ENCODE measurements at regions not wholly inside any gene's neighbourhood (a gene's known extent, or its start where the extent isn't known, plus 50 kb on each side); places are given as distances from the start of the nearest gene placed in this dataset.
"Not testable (repeated sequence)": the region's sequence is repeated elsewhere in the genome, so short reads cannot be mapped to it uniquely, and the experiment has no call there.

- H3K9me2 ChIP-seq (ENCODE audit: insufficient read depth), result no peaks in the 10 kb centered on the region
These were observed 1977.2 kb downstream of the PCDH7 start for GRCh38 chr4:32697281-32697814.

GRCh38 chr4:32700838-32701237, 1980.7 kb downstream of the PCDH7 start:
- H3K9me3 ChIP-seq (ENCODE audit: low read depth), result no peaks in the 10 kb centered on the region
- no peak overlapping the region for H3K27ac ChIP-seq
- no peaks in the 10 kb centered on the region for H3K4me1 ChIP-seq (ENCODE audit: insufficient read depth)
- H3K9ac ChIP-seq, result no peak overlapping the region
- no peak overlapping the region for H2AFZ ChIP-seq
- DNase-seq, result no peak
- H3K79me2 ChIP-seq (ENCODE audit: insufficient read depth), result no peaks in the 10 kb centered on the region
- no peaks in the 10 kb centered on the region for H3F3A ChIP-seq (ENCODE audit: insufficient read depth)
- 67 to 77% methylated on average over 1 of the region's 1 CpG for WGBS, 2 experiments (ENCODE audit: low coverage in 1 of 2, low lambda C conversion rate in 2 of 2, missing lambda C conversion rate in 2 of 2)
- no peaks in the 10 kb centered on the region for H3K9me2 ChIP-seq (ENCODE audit: insufficient read depth)
- no peak overlapping the region for H3K4me3 ChIP-seq
- TF ChIP-seq EZH2 (IDR thresholded peaks at IDR 0.05; ENCODE audit: insufficient read depth, poor library complexity, severe bottlenecking), result no peak
- TF ChIP-seq EZH2phosphoT487 (IDR thresholded peaks at IDR 0.05; ENCODE audit: insufficient read depth, low read depth), result no peak
- H3K36me3 ChIP-seq (ENCODE audit: low read depth), result no peaks in the 10 kb centered on the region
- H4K20me1 ChIP-seq (ENCODE audit: insufficient read depth), result no peaks in the 10 kb centered on the region
- no peak overlapping the region for H3K4me2 ChIP-seq (ENCODE audit: unreplicated experiment)
- no peaks in the 10 kb centered on the region for H3K27me3 ChIP-seq (replicated peaks; ENCODE audit: insufficient read depth)
- in situ Hi-C loops (cut with MboI), result no loop called here

More at GRCh38 chr4:32697281-32697814, 1977.2 kb downstream of the PCDH7 start:
- Histone ChIP-seq H3K4me2 (ENCODE audit: unreplicated experiment) (no peak overlapping the region), H3K9ac (no peak overlapping the region), H3K79me2 (ENCODE audit: insufficient read depth) (no peaks in the 10 kb centered on the region), H3K27ac (no peak overlapping the region), H3K36me3 (ENCODE audit: low read depth) (no peaks in the 10 kb centered on the region), H3K9me3 (ENCODE audit: low read depth) (no peaks in the 10 kb centered on the region), H3K4me1 (ENCODE audit: insufficient read depth) (no peaks in the 10 kb centered on the region), H4K20me1 (ENCODE audit: insufficient read depth) (no peaks in the 10 kb centered on the region), H3K4me3 (no peak overlapping the region), H3F3A (ENCODE audit: insufficient read depth) (no peaks in the 10 kb centered on the region), H2AFZ (no peak overlapping the region), H3K27me3 (replicated peaks; ENCODE audit: insufficient read depth) (no peaks in the 10 kb centered on the region)
- in situ Hi-C loops (cut with MboI), result no loop called here
- WGBS, 2 experiments (ENCODE audit: low coverage in 1 of 2, low lambda C conversion rate in 2 of 2, missing lambda C conversion rate in 2 of 2), result 16 to 17% methylated on average over 2 of the region's 2 CpGs
- TF ChIP-seq EZH2 (IDR thresholded peaks at IDR 0.05; ENCODE audit: insufficient read depth, poor library complexity, severe bottlenecking) (no peak), EZH2phosphoT487 (IDR thresholded peaks at IDR 0.05; ENCODE audit: insufficient read depth, low read depth) (no peak)
- DNase-seq, result no peak

DNA sequence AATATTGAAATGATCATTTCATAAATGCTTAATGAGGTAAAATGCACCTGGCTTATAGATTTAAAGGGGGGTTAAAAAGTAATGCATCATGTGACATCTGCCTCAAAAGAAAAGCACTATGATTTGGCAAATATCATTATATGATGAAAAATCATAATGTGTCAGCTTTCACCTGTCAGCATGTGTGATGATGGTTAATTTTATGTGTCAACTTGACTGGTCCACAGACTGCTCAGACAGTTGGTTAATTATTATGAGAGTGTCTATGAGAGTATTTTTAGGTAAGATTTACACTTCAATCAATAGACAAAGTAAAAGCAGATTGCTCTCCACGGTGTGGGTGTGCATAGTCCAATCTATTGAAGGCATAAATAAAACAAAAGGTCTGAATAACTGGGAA, 1986.7 kb downstream of the PCDH7 start:
- no peaks in the 10 kb centered on the region for H3K4me1 ChIP-seq (ENCODE audit: insufficient read depth)
- in situ Hi-C loops (cut with MboI), result no loop called here
- no peaks in the 10 kb centered on the region for H3K9me2 ChIP-seq (ENCODE audit: insufficient read depth)
- no peak overlapping the region for H3K27ac ChIP-seq
- no peak overlapping the region for H3K9ac ChIP-seq
- H4K20me1 ChIP-seq (ENCODE audit: insufficient read depth), result no peaks in the 10 kb centered on the region
- no peaks in the 10 kb centered on the region for H3F3A ChIP-seq (ENCODE audit: insufficient read depth)
- no peaks in the 10 kb centered on the region for H3K9me3 ChIP-seq (ENCODE audit: low read depth)
- H3K4me3 ChIP-seq, result no peak overlapping the region
- no peaks in the 10 kb centered on the region for H3K27me3 ChIP-seq (replicated peaks; ENCODE audit: insufficient read depth)
- TF ChIP-seq EZH2phosphoT487 (IDR thresholded peaks at IDR 0.05; ENCODE audit: insufficient read depth, low read depth) (no peak), EZH2 (IDR thresholded peaks at IDR 0.05; ENCODE audit: insufficient read depth, poor library complexity, severe bottlenecking) (no peak)
- DNase-seq, result no peak
- no peaks in the 10 kb centered on the region for H3K36me3 ChIP-seq (ENCODE audit: low read depth)
- no peak overlapping the region for H3K4me2 ChIP-seq (ENCODE audit: unreplicated experiment)
- no peaks in the 10 kb centered on the region for H3K79me2 ChIP-seq (ENCODE audit: insufficient read depth)
- no peak overlapping the region for H2AFZ ChIP-seq
- 2 to 11% methylated on average over 1 of the region's 1 CpG for WGBS, 2 experiments (ENCODE audit: low coverage in 1 of 2, low lambda C conversion rate in 2 of 2, missing lambda C conversion rate in 2 of 2)

GRCh38 chr4:32716090-32716620, 1996.0 kb downstream of the PCDH7 start:
- H3K27ac ChIP-seq; H3K9me3 ChIP-seq (ENCODE audit: low read depth); H4K20me1 ChIP-seq (ENCODE audit: insufficient read depth); H3K27me3 ChIP-seq (replicated peaks; ENCODE audit: insufficient read depth); H3K79me2 ChIP-seq (ENCODE audit: insufficient read depth); H3K4me3 ChIP-seq; H3F3A ChIP-seq (ENCODE audit: insufficient read depth); DNase-seq; H3K9ac ChIP-seq; H3K4me1 ChIP-seq (ENCODE audit: insufficient read depth); H2AFZ ChIP-seq; in situ Hi-C loops (cut with MboI); H3K4me2 ChIP-seq (ENCODE audit: unreplicated experiment); H3K36me3 ChIP-seq (ENCODE audit: low read depth); H3K9me2 ChIP-seq (ENCODE audit: insufficient read depth): not testable (repeated sequence)
- 79 to 83% methylated on average over 20 to 32 of the region's 42 CpGs for WGBS, 2 experiments (ENCODE audit: low coverage in 1 of 2, low lambda C conversion rate in 2 of 2, missing lambda C conversion rate in 2 of 2)
